GM23338 (cell line): ENCODE measurements at regions not wholly inside any gene's neighbourhood (a gene's known extent, or its start where the extent isn't known, plus 50 kb on each side); places are given as distances from the start of the nearest gene placed in this dataset.

Experiments
- ATAC-seq: fragments of 200-7000 bp; cut with Tn5 transposase; 3 replicates; pipeline ENCODE4 v1.9.1; 2020
- DNase-seq: peaks from one replicate; pipeline ENCODE4 v3.0.0-alpha.2; 2015; ENCODE audit warnings: low spot score
- H2AFZ ChIP-seq: fragments of 200-600 bp; sonication (generic); 2 replicates; pipeline ENCODE4 v1.8.0; 2016; ENCODE audit warnings: antibody characterized with exemption, mild to moderate bottlenecking, moderate library complexity
- H3F3A ChIP-seq: fragments of 200-600 bp; sonication (generic); replicated peaks from 2 replicates; pipeline ENCODE4 v1.8.0; 2017; ENCODE audit warnings: antibody characterized with exemption, mixed run types, low read depth
- H3K27ac ChIP-seq: fragments of 200-600 bp; sonication (generic); 2 replicates; pipeline ENCODE4 v1.6.1; 2016; ENCODE audit warnings: low read depth
- H3K27me3 ChIP-seq: fragments of 200-600 bp; sonication (generic); 2 replicates; pipeline ENCODE4 v1.8.0; 2016; ENCODE audit warnings: mild to moderate bottlenecking, mixed run types, moderate library complexity; ENCODE audit not compliant: insufficient read depth
- H3K36me3 ChIP-seq: fragments of 200-600 bp; sonication (generic); 2 replicates; pipeline ENCODE4 v1.8.0; 2016; ENCODE audit warnings: mild to moderate bottlenecking; ENCODE audit not compliant: insufficient read depth
- H3K4me1 ChIP-seq: fragments of 200-600 bp; sonication (generic); 2 replicates; pipeline ENCODE4 v1.8.0; 2016; ENCODE audit warnings: mild to moderate bottlenecking, moderate library complexity; ENCODE audit not compliant: insufficient read depth
- H3K4me2 ChIP-seq: fragments of 200-600 bp; sonication (generic); 2 replicates; pipeline ENCODE4 v1.7.1; 2017; ENCODE audit warnings: mixed run types
- H3K4me3 ChIP-seq: fragments of 200-600 bp; sonication (generic); 2 replicates; pipeline ENCODE4 v1.6.1; 2016; ENCODE audit warnings: mixed run types
- H3K79me2 ChIP-seq: fragments of 200-600 bp; sonication (generic); replicated peaks from 2 replicates; pipeline ENCODE4 v1.8.0; 2017; ENCODE audit warnings: mild to moderate bottlenecking; ENCODE audit not compliant: insufficient read depth
- H3K9me2 ChIP-seq: fragments of 200-600 bp; sonication (generic); 2 replicates; pipeline ENCODE4 v1.8.0; 2017; ENCODE audit not compliant: insufficient read depth
- H4K20me1 ChIP-seq: fragments of 200-600 bp; sonication (generic); replicated peaks from 2 replicates; pipeline ENCODE4 v1.8.0; 2017; ENCODE audit warnings: mild to moderate bottlenecking; ENCODE audit not compliant: insufficient read depth
- H3K27ac Mint-ChIP-seq: 2 replicates; pipeline ENCODE4 v1.8.0; 2020; ENCODE audit warnings: inconsistent platforms, mild to moderate bottlenecking, moderate library complexity, mixed read lengths
- H3K27me3 Mint-ChIP-seq: 3 replicates; pipeline ENCODE4 v1.8.0; 2022; ENCODE audit warnings: low read depth, mild to moderate bottlenecking, moderate library complexity, mixed read lengths, inconsistent platforms; ENCODE audit not compliant: insufficient read depth, poor library complexity
- H3K36me3 Mint-ChIP-seq: 3 replicates; pipeline ENCODE4 v1.8.0; 2021; ENCODE audit warnings: low read depth, mild to moderate bottlenecking, inconsistent platforms, moderate library complexity, mixed read lengths
- H3K4me1 Mint-ChIP-seq: 3 replicates; pipeline ENCODE4 v1.8.0; 2020; ENCODE audit warnings: mild to moderate bottlenecking, inconsistent platforms, mixed read lengths
- H3K4me3 Mint-ChIP-seq: 3 replicates; pipeline ENCODE4 v1.8.0; 2021; ENCODE audit warnings: moderate library complexity, mild to moderate bottlenecking, inconsistent platforms, mixed read lengths
- H3K9me3 Mint-ChIP-seq: 3 replicates; pipeline ENCODE4 v1.8.0; 2020; ENCODE audit warnings: moderate library complexity, mild to moderate bottlenecking, inconsistent platforms, mixed read lengths
- ETS1 ChIP-seq: IDR thresholded peaks from 2 replicates; pipeline ENCODE4 v1.6.1; 2016; ENCODE audit warnings: antibody characterized with exemption
- EZH2 ChIP-seq: fragments of 200-600 bp; sonication (generic); IDR thresholded peaks from one replicate; pipeline ENCODE4 v1.8.0; 2017; ENCODE audit warnings: antibody characterized with exemption, mild to moderate bottlenecking, low read depth; ENCODE audit not compliant: unreplicated experiment
- EZH2phosphoT487 ChIP-seq: fragments of 200-600 bp; sonication (generic); IDR thresholded peaks from one replicate; pipeline ENCODE4 v1.8.1; 2018; ENCODE audit warnings: antibody characterized with exemption; ENCODE audit not compliant: unreplicated experiment
- NANOG ChIP-seq: IDR thresholded peaks from 2 replicates; pipeline ENCODE4 v1.6.1; 2016; ENCODE audit warnings: antibody characterized with exemption, borderline replicate concordance
- POLR2AphosphoS5 ChIP-seq: IDR thresholded peaks from 2 replicates; pipeline ENCODE4 v1.6.1; 2016; ENCODE audit warnings: antibody characterized with exemption, low read depth
- STAT1 ChIP-seq: IDR thresholded peaks from one replicate; pipeline ENCODE4 v1.6.1; 2016; ENCODE audit warnings: antibody characterized with exemption; ENCODE audit not compliant: unreplicated experiment
- ZNF114 ChIP-seq: fragments of 250-450 bp; sonication (Bioruptor Pico); IDR thresholded peaks from 2 replicates; pipeline ENCODE4 v1.5.0; 2020; ENCODE audit warnings: mild to moderate bottlenecking, moderate library complexity
- ZNF331 ChIP-seq: fragments of 250-450 bp; sonication (Bioruptor Pico); IDR thresholded peaks from 2 replicates; pipeline ENCODE4 v1.5.0; 2020; ENCODE audit warnings: low read depth, mild to moderate bottlenecking, moderate library complexity
- TF ChIP-seq, protein P1 (sequence below): IDR thresholded peaks from one replicate; pipeline ENCODE4 v1.6.1; 2018; ENCODE audit warnings: antibody characterized with exemption; ENCODE audit not compliant: unreplicated experiment
- TF ChIP-seq, protein P2 (sequence below), 2 experiments: fragments of 200-600 bp in 1 of 2; sonication (generic) in 1 of 2; conservative IDR thresholded peaks; 2 replicates each; pipeline versions ENCODE4 v1.5.1 to v1.6.1; 2016 to 2017; ENCODE audit warnings: antibody characterized with exemption in 2 of 2, low read depth in 2 of 2, mild to moderate bottlenecking in 2 of 2, moderate library complexity in 1 of 2

GRCh38 chrX:6472652-6473342 is 62.1 kb downstream of the VCX3A start:
- Histone ChIP-seq H3K4me3 (no peak overlapping the region), H3K36me3 (no peaks in the 10 kb centered on the region), H3K4me2 (no peak overlapping the region), H3K9me2 (no peaks in the 10 kb centered on the region), H4K20me1 (no peaks in the 10 kb centered on the region), H3K4me1 (no peaks in the 10 kb centered on the region), H3F3A (no peaks in the 10 kb centered on the region), H2AFZ (no peak overlapping the region), H3K27me3 (no peaks in the 10 kb centered on the region), H3K79me2 (no peaks in the 10 kb centered on the region), H3K27ac (no peak overlapping the region)
- no peak for ATAC-seq
- no peaks in the 10 kb centered on the region for H3K9me3 Mint-ChIP-seq
- H3K27me3 Mint-ChIP-seq: no peaks in the 10 kb centered on the region
- H3K36me3 Mint-ChIP-seq: no peaks in the 10 kb centered on the region
- no peak overlapping the region for H3K4me3 Mint-ChIP-seq
- DNase-seq: no peak
- H3K4me1 Mint-ChIP-seq: no peaks in the 10 kb centered on the region
- TF ChIP-seq, protein P1, sequence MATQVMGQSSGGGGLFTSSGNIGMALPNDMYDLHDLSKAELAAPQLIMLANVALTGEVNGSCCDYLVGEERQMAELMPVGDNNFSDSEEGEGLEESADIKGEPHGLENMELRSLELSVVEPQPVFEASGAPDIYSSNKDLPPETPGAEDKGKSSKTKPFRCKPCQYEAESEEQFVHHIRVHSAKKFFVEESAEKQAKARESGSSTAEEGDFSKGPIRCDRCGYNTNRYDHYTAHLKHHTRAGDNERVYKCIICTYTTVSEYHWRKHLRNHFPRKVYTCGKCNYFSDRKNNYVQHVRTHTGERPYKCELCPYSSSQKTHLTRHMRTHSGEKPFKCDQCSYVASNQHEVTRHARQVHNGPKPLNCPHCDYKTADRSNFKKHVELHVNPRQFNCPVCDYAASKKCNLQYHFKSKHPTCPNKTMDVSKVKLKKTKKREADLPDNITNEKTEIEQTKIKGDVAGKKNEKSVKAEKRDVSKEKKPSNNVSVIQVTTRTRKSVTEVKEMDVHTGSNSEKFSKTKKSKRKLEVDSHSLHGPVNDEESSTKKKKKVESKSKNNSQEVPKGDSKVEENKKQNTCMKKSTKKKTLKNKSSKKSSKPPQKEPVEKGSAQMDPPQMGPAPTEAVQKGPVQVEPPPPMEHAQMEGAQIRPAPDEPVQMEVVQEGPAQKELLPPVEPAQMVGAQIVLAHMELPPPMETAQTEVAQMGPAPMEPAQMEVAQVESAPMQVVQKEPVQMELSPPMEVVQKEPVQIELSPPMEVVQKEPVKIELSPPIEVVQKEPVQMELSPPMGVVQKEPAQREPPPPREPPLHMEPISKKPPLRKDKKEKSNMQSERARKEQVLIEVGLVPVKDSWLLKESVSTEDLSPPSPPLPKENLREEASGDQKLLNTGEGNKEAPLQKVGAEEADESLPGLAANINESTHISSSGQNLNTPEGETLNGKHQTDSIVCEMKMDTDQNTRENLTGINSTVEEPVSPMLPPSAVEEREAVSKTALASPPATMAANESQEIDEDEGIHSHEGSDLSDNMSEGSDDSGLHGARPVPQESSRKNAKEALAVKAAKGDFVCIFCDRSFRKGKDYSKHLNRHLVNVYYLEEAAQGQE: no peak
- TF ChIP-seq NANOG: no peak
- no peak for TF ChIP-seq ETS1
- TF ChIP-seq ZNF331 (CRISPR knock-in tag): no peak
- TF ChIP-seq, protein P2, sequence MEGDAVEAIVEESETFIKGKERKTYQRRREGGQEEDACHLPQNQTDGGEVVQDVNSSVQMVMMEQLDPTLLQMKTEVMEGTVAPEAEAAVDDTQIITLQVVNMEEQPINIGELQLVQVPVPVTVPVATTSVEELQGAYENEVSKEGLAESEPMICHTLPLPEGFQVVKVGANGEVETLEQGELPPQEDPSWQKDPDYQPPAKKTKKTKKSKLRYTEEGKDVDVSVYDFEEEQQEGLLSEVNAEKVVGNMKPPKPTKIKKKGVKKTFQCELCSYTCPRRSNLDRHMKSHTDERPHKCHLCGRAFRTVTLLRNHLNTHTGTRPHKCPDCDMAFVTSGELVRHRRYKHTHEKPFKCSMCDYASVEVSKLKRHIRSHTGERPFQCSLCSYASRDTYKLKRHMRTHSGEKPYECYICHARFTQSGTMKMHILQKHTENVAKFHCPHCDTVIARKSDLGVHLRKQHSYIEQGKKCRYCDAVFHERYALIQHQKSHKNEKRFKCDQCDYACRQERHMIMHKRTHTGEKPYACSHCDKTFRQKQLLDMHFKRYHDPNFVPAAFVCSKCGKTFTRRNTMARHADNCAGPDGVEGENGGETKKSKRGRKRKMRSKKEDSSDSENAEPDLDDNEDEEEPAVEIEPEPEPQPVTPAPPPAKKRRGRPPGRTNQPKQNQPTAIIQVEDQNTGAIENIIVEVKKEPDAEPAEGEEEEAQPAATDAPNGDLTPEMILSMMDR (conservative IDR thresholded peaks at IDR 0.05; ENCODE audit: low read depth in 2 of 2): no peak
- no peak for TF ChIP-seq EZH2
- no peak for TF ChIP-seq ZNF114
- no peak overlapping the region for H3K27ac Mint-ChIP-seq

GRCh38 chrX:6468706-6469105 is 66.2 kb downstream of the VCX3A start:
- Histone ChIP-seq H2AFZ (no peak overlapping the region), H3K4me2 (no peak overlapping the region), H3F3A (no peaks in the 10 kb centered on the region), H3K9me2 (no peaks in the 10 kb centered on the region), H3K79me2 (no peaks in the 10 kb centered on the region), H3K36me3 (no peaks in the 10 kb centered on the region), H3K27me3 (no peaks in the 10 kb centered on the region), H4K20me1 (no peaks in the 10 kb centered on the region), H3K4me1 (no peaks in the 10 kb centered on the region), H3K4me3 (no peak overlapping the region), H3K27ac (no peak overlapping the region)
- DNase-seq (no peak), ATAC-seq (no peak)
- H3K4me3 Mint-ChIP-seq: no peak overlapping the region
- no peaks in the 10 kb centered on the region for H3K9me3 Mint-ChIP-seq
- H3K27me3 Mint-ChIP-seq: peaks cover 3% of the 10 kb centered on the region
- H3K27ac Mint-ChIP-seq: no peak overlapping the region
- no peaks in the 10 kb centered on the region for H3K36me3 Mint-ChIP-seq
- peaks cover 5% of the 10 kb centered on the region for H3K4me1 Mint-ChIP-seq
- TF ChIP-seq STAT1 (no peak), ZNF114 (no peak), POLR2AphosphoS5 (no peak), EZH2 (no peak), EZH2phosphoT487 (no peak), NANOG (no peak), ZNF331 (CRISPR knock-in tag) (no peak), ETS1 (no peak)
- TF ChIP-seq, protein P1: no peak
